Endothelial cell of umbilical vein (primary cell): ENCODE measurements at regions not wholly inside any gene's neighbourhood (a gene's known extent, or its start where the extent isn't known, plus 50 kb on each side); places are given as distances from the start of the nearest gene placed in this dataset.

Experiments used
- CTCF ChIP-seq, 2 donors: IDR thresholded peaks; 1 replicate in 1 of 2; 2 replicates in 1 of 2; pipeline ENCODE4 v1.5.1; 2011; ENCODE audit warnings: low read length in 2 of 2, mild to moderate bottlenecking in 2 of 2, moderate library complexity in 2 of 2, control low read depth in 1 of 2, inconsistent platforms in 1 of 2, low read depth in 1 of 2; ENCODE audit not compliant: insufficient read depth in 1 of 2; ENCODE audit errors: extremely low read depth in 1 of 2
- EZH2 ChIP-seq: IDR thresholded peaks from 2 replicates; pipeline ENCODE4 v1.6.1; 2012; ENCODE audit warnings: borderline replicate concordance, low read depth, mild to moderate bottlenecking, moderate library complexity, low read length, inconsistent platforms; ENCODE audit not compliant: severe bottlenecking
- FOS ChIP-seq: IDR thresholded peaks from 2 replicates; pipeline ENCODE4 v1.6.1; 2011; ENCODE audit warnings: mild to moderate bottlenecking, low read length, moderate library complexity, borderline replicate concordance; ENCODE audit not compliant: insufficient read depth
- MAX ChIP-seq: IDR thresholded peaks from 2 replicates; pipeline ENCODE4 v1.6.1; 2011; ENCODE audit not compliant: insufficient read depth, insufficient read length
- MYC ChIP-seq: IDR thresholded peaks from one replicate; pipeline ENCODE4 v1.6.1; 2011; ENCODE audit warnings: mild to moderate bottlenecking, low read depth, low read length
- POLR2A ChIP-seq: IDR thresholded peaks from 2 replicates; pipeline ENCODE4 v1.6.1; 2012; ENCODE audit warnings: low read depth, mild to moderate bottlenecking, control low read depth, low read length
- POLR2AphosphoS5 ChIP-seq: IDR thresholded peaks from 2 replicates; pipeline ENCODE4 v1.6.1; 2012; ENCODE audit warnings: low read depth, mild to moderate bottlenecking, control low read depth, low read length, moderate library complexity; ENCODE audit not compliant: insufficient read depth

- TF ChIP-seq CTCF (IDR thresholded peaks at IDR 0.05; ENCODE audit: extremely low read depth in 1 of 2, insufficient read depth in 1 of 2, low read depth in 1 of 2, low read length in 2 of 2) (no peak), FOS (no peak), POLR2A (no peak), POLR2AphosphoS5 (no peak), MAX (no peak), EZH2 (no peak), MYC (no peak)
Observed at GRCh38 chr4:187552781-187553180, 442.8 kb upstream of the ZFP42 start.
